ENCODE measurements at regions not wholly inside any gene's neighbourhood (a gene's known extent, or its start where the extent isn't known, plus 50 kb on each side); places are given as distances from the start of the nearest gene placed in this dataset.
A peak's percentile ranks its signal among the peaks of the same experiment; 100 is the strongest.
"Not testable (repeated sequence)": the region's sequence is repeated elsewhere in the genome, so short reads cannot be mapped to it uniquely, and the experiment has no call there.

DNA sequence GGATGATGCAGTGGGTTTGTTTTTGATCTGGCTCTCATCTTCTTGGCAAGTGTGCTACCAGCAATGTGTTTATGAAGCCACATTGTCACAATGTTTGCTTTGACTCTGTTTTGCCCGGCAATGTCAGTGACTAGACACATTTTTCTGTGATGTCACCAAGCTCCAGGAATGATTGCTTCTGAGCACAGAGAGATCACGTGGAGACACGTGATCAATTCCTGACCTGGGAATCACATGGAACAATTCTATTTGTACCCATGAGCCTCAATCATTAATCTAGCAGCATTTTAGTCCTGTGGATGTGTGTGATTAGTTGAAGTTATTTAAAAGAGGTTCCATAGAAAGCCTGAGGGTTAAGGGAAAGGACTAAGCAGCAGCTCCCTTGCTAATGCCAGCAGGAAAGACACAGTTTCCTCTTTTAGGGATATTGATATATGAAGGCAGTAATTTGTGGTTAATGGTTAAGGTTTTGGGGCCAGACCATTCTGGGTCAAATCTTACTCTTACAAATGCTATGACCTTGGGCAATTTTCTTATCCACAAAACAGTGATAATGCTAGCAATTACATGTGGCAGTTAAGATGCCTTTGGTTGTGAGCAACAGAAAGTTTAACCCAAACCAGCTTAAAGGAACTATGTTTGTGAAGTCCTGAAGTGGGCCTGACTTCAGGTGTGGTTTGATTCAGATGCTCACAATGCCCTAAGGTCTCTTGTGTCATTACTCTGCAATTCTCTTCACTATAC, 59.0 kb downstream of the FASLG start:
- no peak for DNase-seq

GRCh38 chr1:172719066-172719627, 60.2 kb downstream of the FASLG start:
- DNase-seq, result no peak

DNA sequence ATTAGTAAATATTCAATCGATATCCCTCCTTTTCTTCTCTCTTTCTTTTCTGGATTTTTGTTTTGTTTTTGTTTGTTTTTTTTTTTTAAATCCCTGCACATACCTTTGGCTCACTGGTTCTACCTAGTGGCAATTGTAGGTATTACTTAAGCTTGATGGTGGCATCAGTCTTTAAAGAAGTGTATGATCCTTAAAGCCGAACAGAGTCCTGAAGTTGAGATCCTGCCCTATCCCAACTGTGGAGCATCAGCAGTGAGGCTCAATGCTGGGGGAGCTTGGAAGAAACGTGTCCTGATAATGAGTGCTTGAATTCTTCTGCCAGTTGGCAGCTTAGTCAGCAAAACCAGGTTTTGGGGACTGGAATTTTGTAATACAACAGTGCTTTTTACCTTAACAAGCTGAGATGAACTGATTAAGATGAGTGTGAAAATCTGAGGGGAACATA, 60.8 kb downstream of the FASLG start:
- DNase-seq, result no peak

DNA sequence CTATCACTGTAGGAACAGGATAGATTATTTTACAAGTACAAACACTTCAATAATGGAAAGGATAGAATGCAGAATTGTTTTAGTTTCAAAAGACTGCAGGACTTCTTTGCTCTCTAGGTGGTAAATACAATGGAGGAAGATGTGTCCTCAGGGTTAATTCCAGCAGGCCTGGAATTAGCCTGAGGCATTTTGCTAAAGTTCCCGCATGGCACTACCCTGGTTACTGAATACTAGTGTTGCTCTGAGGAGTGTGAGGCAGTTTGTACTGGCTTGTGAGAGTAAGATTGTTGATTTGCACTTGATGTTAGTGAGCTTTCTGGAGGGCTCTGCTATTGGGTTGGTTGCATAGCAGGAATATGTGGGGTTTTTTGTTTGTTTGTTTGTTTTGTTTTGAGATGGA, 61.4 kb downstream of the FASLG start:
- no peak for DNase-seq

DNA sequence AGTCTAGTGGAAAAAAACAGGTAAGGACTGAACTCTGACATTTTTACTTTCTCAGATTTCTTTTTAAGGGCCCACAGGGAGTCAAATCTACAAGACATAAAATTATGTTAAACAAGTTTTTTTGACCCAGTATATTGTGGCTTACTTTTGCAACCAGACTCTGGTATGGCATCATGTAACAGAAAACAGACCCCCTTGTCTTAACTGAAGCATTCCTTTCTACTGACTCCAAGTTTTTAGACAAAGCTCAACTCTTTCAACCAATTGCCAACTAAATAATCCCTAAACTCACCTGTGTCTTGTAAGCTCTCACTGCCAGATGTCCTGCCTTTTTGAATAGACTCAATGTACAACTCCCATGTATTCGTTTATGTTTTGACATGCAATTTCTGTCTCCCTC, 64.3 kb downstream of the FASLG start:
- no peak for DNase-seq

GRCh38 chr1:172724232-172724631, 65.3 kb downstream of the FASLG start:
- DNase-seq, result no peak

DNA sequence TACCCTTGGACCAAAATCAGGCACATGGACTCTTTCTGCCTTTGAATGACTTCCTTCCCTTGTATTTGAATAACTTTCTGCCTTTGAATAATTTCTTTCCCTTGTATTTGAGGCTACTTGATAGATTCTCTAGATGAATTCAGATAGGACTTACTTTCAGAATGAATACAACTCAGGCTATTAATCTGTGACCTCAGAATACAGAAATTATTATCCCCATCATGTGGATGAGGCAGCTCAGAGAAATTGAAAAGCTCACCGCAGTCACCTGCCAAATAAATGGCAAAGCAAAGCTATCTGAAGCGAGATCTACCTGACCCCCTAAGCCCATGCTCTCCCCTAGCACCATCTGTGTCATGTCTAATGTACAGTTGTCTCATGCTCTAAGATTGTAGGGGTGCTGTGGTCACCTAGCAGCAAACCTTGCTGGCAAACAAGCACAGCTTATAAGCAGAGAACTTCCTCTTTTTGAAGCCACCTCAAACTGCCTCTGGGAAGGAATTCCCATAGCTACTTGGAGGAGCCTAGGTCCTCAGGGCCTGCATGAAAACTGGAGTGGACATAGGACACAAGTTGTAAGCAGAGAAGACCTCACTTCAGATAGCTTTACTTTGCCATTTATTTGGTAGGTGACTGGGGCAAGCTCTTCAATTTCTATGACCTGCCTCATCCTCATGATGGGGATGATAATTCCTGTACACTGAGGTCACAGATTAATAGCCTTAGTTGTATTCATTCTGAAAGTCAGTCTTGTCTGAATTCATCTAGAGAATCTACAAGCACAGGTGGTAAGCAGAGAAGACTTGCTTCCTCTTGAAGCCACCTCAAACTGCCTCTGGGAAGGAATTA, 66.1 kb downstream of the FASLG start:
- DNase-seq, result no peak

GRCh38 chr1:172726740-172727139, 67.8 kb downstream of the FASLG start:
- no peak for DNase-seq

GRCh38 chr1:172727275-172727857, 68.5 kb downstream of the FASLG start:
- no peak for DNase-seq

DNA sequence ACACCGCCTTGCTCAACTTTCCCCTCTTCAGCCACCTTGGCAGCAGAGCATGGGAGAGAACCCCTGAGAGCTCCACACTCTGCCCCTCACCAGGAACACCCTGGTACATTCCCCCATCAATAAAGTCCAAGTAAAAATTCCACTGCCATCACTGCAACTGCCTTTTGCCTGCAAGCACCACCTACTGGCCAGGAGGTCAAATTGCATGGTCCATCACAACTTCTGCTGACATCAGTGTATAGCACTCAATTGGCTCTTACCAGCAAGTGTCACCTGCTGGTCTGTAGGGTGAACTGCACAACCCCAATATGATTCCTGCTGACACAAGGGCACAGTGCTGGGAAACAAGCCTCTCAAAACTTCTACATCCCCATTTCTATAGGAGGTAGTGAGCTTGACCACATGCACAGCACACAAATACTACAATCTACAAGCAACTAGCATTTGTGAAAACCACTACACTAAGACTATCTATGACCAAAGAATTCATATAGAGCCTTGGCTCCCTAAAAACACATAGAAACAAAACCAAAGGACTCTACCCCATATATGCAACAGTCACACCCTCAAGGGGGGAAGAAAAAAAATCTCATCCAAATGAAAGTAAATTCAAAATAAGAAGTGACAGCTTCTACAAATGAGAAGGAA, 69.2 kb downstream of the FASLG start:
- no peak for DNase-seq

GRCh38 chr1:172728705-172729104, 69.8 kb downstream of the FASLG start:
- DNase-seq, result not testable (repeated sequence)

DNA sequence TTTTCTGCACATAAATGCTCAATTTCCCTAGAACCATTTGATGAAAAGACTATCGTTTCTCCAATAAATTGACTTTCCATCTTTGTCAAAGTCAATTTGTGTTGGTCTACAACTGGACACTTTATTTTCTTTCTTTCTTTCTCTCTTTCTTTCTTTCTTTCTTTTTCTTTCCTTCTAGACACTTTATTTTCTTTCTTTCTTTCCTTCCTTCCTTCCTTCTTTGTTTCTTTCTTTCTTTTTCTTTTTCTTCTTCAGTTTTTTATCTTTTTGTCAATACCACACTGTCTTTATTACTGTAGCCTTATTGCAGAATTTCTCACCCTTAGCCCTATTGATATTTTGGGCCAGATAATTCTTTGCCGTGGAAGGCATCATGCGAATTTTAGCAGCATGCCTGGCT, 73.5 kb downstream of the FASLG start:
- no peak for DNase-seq

DNA sequence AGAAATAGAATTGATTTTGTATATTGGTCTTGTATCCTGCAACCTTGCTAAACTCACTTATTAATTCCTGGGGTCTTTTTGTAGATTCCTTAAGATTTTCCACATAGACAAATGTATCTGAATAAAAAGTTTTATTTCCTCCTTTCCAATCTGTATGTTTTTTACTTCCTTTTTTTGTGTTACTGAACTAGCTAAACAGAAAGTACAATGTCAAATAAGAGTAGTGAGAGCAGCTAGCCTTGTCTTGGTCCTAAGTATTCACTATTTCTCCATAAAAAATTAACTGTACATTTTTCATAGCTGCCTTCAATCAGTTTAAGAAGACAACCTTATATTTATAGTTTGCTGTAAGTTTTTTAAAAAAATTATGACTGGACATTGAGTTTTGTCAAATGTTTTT, 74.9 kb downstream of the FASLG start:
- DNase-seq, result no peak

DNA sequence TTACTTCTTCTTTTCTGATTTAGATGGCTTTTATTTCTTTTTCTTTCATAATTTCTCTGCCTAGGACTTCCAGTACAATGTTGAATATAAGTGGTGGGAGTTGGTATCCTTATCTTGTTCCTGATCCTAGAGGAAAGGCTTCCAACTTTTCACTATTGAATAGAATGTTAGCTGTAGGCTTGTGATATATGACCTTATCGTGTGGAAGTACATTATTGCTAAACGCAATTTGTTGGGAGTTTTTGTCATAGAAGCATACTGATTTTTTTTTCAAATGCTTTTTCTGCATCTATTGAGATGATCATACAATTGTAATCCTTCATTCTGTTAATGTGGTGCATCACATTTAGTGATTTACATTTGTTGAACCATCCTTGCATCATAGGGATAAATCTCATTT, 79.5 kb downstream of the FASLG start:
- DNase-seq, result no peak

DNA sequence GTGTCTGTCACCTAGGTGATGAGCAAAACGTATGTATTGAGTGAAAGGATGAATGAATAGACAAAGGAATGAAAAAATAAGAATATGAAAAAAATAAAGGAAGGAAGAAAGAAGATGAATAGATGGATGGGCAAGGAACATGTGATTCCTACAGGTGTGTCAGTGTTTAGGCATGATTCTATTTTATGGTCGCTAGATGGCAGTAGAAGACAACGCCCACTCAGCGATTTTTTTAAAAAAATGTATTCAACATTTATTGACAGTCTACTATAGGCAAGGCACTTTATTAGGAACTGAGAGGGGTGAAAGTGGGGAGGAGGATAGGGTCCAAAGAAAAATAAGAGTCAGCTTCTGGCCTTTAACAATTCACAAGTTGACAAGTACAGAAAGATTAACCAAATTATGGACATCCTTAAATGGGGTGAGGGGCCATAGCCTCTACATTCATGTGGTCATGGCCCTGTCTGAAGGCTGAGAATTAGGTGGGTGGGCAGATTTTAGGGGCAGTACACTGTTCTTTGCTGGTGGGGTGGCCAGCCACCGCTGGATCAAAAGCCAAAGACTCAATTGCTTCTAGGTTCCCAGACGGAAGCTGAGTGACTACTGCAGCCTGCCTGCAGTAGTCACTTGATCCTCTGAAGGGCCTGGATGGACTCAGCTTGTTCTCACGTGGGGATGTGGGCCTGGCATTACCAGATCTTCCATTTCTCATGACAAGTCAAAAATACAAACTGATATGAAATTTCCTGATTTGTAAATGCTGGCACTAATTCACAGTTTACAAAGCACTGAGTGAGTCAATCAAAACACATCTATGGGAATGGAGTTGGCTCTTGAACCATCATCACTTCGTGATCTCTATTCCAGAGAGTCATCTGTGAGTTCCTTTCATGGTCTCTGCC, 83.9 kb downstream of the FASLG start:
- no peak for DNase-seq

- no peak for DNase-seq
Observed at GRCh38 chr1:172745014-172745413, 86.1 kb downstream of the FASLG start.

- DNase-seq, result peak; percentile 63
Observed at GRCh38 chr1:172746091-172746949, 87.4 kb downstream of the FASLG start.

- DNase-seq, result no peak
Observed at GRCh38 chr1:172748201-172748600, 89.3 kb downstream of the FASLG start.

GRCh38 chr1:172751683-172752082, 92.8 kb downstream of the FASLG start:
- DNase-seq, result no peak

GRCh38 chr1:172753964-172754363, 95.1 kb downstream of the FASLG start:
- DNase-seq, result no peak

- DNase-seq, result no peak
Observed at GRCh38 chr1:172754609-172755008, 95.7 kb downstream of the FASLG start.

Measured in T1000 (cell line).